Sigmoid colon (tissue), 3 donors: ENCODE measurements at regions not wholly inside any gene's neighbourhood (a gene's known extent, or its start where the extent isn't known, plus 50 kb on each side); places are given as distances from the start of the nearest gene placed in this dataset.

Experiments
- POLR2A ChIP-seq, 2 donors: fragments of 450-650 bp; IDR thresholded peaks; one replicate each; pipeline ENCODE4 v1.6.1; 2016; ENCODE audit warnings: antibody characterized with exemption in 2 of 2, mild to moderate bottlenecking in 2 of 2, moderate library complexity in 2 of 2
- TF ChIP-seq, protein P1 (sequence below), 4 experiments: fragments of 450-650 bp in 3 of 4; fragments of 200-600 bp in 1 of 4; IDR thresholded peaks; one replicate each; pipeline ENCODE4 v1.5.1; 2016 to 2019; ENCODE audit warnings: antibody characterized with exemption in 4 of 4, mild to moderate bottlenecking in 3 of 4, moderate library complexity in 2 of 4

DNA sequence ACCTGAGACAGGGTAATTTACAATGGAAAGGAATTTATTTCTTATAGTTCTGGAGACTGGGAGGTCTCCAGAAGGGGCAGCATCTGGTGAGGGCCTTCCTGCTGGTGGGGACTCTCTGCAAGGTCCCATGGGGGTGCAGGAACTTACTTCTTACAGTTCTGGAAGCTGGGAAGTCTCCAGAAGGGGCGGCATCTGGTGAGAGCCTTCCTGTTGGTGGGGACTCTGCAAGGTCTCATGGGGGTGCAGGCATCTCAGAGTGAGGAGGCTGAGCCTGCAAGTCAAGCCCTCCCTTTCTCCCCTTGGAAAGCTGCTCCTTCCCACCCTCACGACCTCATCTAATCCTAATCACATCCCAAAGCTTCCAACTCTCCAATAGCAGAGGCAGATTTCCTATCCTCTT is 157.4 kb downstream of the FOXL1 start:
- TF ChIP-seq, protein P1, sequence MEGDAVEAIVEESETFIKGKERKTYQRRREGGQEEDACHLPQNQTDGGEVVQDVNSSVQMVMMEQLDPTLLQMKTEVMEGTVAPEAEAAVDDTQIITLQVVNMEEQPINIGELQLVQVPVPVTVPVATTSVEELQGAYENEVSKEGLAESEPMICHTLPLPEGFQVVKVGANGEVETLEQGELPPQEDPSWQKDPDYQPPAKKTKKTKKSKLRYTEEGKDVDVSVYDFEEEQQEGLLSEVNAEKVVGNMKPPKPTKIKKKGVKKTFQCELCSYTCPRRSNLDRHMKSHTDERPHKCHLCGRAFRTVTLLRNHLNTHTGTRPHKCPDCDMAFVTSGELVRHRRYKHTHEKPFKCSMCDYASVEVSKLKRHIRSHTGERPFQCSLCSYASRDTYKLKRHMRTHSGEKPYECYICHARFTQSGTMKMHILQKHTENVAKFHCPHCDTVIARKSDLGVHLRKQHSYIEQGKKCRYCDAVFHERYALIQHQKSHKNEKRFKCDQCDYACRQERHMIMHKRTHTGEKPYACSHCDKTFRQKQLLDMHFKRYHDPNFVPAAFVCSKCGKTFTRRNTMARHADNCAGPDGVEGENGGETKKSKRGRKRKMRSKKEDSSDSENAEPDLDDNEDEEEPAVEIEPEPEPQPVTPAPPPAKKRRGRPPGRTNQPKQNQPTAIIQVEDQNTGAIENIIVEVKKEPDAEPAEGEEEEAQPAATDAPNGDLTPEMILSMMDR (IDR thresholded peaks at IDR 0.05), result no peak
- TF ChIP-seq POLR2A (IDR thresholded peaks at IDR 0.05), result no peak
